GM12892 (cell line): ENCODE measurements at regions not wholly inside any gene's neighbourhood (a gene's known extent, or its start where the extent isn't known, plus 50 kb on each side); places are given as distances from the start of the nearest gene placed in this dataset.

Experiments
- DNase-seq: peaks from one replicate; pipeline ENCODE4 v3.0.0; 2011; ENCODE audit not compliant: insufficient read length
- FAIRE-seq: peaks from 2 replicates; lab custom pipeline; 2011; peaks lifted over from hg19 to GRCh38; lab: Jason Lieb, UNC
- POLR2A ChIP-seq: IDR thresholded peaks from 2 replicates; pipeline ENCODE4 v1.6.1; 2011; ENCODE audit warnings: low read depth, low read length, control low read depth
- POLR2AphosphoS5 ChIP-seq: IDR thresholded peaks from 2 replicates; pipeline ENCODE4 v1.6.1; 2011; ENCODE audit warnings: low read depth, low read length, control low read depth
- TAF1 ChIP-seq: IDR thresholded peaks from 2 replicates; pipeline ENCODE4 v1.6.1; 2011; ENCODE audit warnings: low read depth, mild to moderate bottlenecking, control low read depth, low read length, borderline replicate concordance

DNA sequence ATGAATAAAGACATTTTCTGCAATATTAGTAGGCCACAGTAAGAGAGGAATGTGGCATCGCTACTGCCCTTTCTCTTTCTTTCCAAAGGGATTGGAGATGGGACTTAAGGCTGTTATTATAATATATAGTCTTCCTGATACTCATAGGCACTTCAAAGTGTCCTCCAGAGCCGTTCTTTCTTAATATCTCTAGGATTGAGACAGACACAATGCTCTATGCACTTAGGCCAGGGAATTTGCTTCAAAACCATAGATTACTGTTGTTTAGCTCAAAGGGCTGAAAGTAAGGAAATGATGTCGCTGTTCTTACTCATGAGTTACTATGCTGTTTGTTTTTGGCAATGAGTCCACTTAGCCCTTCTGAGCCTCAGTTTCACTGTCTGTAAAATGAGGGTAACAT is 590.5 kb downstream of the CDH11 start:
- no peak for DNase-seq
- no peak for TF ChIP-seq TAF1
- no peak for TF ChIP-seq POLR2A
- no peak for TF ChIP-seq POLR2AphosphoS5
- FAIRE-seq, result no peak

GRCh38 chr16:64522548-64522947 is 599.3 kb downstream of the CDH11 start:
- DNase-seq (no peak), FAIRE-seq (no peak)
- TF ChIP-seq TAF1 (no peak), POLR2A (no peak), POLR2AphosphoS5 (no peak)

- DNase-seq (no peak), FAIRE-seq (no peak)
- no peak for TF ChIP-seq TAF1
- no peak for TF ChIP-seq POLR2AphosphoS5
- no peak for TF ChIP-seq POLR2A
Observed at GRCh38 chr16:64513871-64514270, 608.0 kb downstream of the CDH11 start.

GRCh38 chr16:64507240-64508024 is 614.4 kb downstream of the CDH11 start:
- DNase-seq (no peak), FAIRE-seq (no peak)
- no peak for TF ChIP-seq TAF1

GRCh38 chr16:64499211-64499610 is 622.7 kb downstream of the CDH11 start:
- DNase-seq, result no peak

DNA sequence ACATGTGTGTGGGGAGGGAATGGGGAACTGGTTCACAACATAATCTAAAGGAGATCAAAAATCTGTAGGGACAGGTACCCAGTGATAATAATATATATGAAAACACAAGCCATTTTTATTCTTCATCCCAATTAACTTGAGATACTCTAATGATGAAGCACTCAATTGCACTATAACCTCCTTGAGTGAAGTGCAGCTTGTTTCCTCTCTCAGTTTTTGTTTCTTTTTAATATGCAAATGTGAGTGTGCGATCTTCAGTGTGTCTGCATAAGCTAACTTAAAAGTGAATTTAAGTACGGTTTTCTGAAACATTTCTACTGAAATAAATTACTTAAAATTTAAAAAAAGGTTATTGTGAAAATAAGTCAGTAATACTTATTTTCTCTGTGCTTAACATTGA is 623.5 kb downstream of the CDH11 start:
- TF ChIP-seq TAF1, result no peak
- TF ChIP-seq POLR2A, result no peak
- no peak for TF ChIP-seq POLR2AphosphoS5
- no peak for FAIRE-seq
- no peak for DNase-seq

More at GRCh38 chr16:64499211-64499610, 622.7 kb downstream of the CDH11 start:
- TF ChIP-seq POLR2AphosphoS5 (no peak), POLR2A (no peak), TAF1 (no peak)
- FAIRE-seq, result no peak

DNA sequence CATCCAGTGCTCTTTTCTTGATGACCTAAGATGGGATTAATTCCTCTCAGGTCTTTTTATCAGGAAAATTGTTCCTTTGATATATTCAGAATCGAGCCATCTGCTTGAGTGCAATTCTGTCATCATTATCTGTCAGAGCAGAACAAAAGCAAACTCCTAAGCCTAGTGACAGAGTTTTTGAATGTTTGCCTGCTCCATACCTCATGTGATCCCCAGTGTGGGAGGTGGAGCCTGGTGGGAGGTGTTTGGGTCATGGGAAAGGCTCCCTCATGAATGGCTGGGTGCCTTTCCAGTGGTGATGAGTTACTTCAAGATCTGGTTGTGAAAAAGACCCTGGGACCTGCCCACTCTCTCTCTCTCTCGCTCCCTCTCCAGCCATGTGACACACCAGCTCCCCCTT is 628.2 kb downstream of the CDH11 start:
- DNase-seq, result no peak
- TF ChIP-seq TAF1, result no peak
- TF ChIP-seq POLR2A, result no peak
- TF ChIP-seq POLR2AphosphoS5, result no peak
- FAIRE-seq, result no peak

- DNase-seq (no peak), FAIRE-seq (no peak)
- TF ChIP-seq TAF1, result no peak
- no peak for TF ChIP-seq POLR2A
- no peak for TF ChIP-seq POLR2AphosphoS5
Observed at GRCh38 chr16:64489449-64489848, 632.4 kb downstream of the CDH11 start.

DNA sequence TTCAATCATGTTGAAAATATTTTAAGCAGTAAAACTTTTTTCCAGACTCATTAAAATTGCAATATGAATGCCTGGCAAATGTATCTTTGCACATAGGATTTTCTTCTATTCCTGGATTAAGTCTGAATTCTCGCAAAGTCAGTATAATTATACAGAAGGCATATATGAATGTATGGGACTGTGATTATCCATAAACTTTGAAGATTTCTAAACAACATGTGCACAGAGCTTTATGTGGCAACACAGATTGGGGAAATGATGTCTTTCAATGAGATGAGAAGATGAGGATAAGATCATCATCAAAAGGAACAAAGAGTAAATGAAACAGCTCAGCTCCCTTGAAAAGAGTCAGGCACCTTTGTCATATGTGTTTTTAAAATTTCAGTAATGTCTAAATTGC is 635.3 kb downstream of the CDH11 start:
- TF ChIP-seq POLR2AphosphoS5, result no peak
- TF ChIP-seq POLR2A, result no peak
- TF ChIP-seq TAF1, result no peak
- no peak for FAIRE-seq
- no peak for DNase-seq

- no peak for TF ChIP-seq POLR2A
- no peak for TF ChIP-seq POLR2AphosphoS5
- TF ChIP-seq TAF1, result no peak
- FAIRE-seq, result no peak
- DNase-seq, result no peak
Observed at GRCh38 chr16:64481497-64481896, 640.4 kb downstream of the CDH11 start.

- FAIRE-seq, result no peak
- no peak for TF ChIP-seq POLR2A
- TF ChIP-seq POLR2AphosphoS5, result no peak
- no peak for TF ChIP-seq TAF1
- no peak for DNase-seq
Observed at GRCh38 chr16:64478252-64478906, 643.5 kb downstream of the CDH11 start.

DNA sequence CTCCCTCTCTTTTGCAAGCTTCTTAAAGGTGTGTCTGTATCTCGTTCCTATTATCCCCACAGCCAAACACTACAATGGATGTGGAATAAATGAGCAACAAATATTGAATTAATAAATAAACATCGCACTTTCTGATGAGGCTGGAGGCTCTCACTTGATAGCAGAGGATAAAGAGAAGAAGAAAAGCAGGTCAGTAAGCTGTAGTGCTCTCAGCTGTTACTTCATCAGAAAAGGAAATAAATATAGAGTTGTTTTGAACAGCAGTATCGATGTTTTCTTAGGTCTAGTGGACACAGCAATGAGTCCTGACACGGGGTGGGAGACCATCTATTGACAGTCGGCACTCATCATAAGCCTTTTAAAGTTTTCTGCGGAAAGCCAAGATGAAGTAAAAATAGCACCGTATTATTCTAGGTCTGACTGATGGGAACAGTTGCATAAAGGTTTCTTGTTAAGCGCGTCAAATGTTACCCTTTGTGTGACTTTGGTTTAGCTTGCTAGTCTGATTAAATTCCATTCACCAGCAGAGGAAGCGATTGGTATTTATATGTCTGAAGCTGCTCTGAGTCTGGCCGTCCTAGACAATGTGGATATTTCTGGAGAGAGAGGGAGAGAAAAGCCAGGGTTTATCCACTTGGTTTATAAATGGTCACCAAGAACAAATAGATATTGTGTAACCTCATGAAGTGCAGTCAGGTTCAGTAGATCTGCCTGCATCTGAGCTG is 646.1 kb downstream of the CDH11 start:
- no peak for FAIRE-seq
- DNase-seq, result no peak
- TF ChIP-seq POLR2AphosphoS5, result no peak

DNA sequence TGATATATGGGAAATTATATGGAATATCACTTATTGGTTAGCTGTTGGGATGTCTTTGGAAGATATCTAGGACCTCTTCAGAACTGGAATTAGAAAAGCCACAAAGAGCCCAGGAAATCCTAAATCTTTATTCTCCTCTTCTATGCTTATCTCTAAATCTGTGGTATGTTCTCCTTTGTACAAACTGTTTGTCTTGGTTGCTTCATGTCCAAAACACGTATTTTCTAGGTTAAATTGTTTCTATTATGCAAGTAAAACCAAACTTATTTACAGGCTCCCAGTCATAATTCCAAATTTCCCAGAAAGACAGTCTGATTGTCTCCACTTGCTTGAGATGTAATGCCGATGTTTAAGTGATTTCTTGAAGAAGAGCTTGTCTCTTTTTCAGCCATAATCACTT is 650.9 kb downstream of the CDH11 start:
- TF ChIP-seq TAF1 (no peak), POLR2A (no peak), POLR2AphosphoS5 (no peak)
- DNase-seq (no peak), FAIRE-seq (no peak)
